GM12878 (cell line): ENCODE measurements at regions not wholly inside any gene's neighbourhood (a gene's known extent, or its start where the extent isn't known, plus 50 kb on each side); places are given as distances from the start of the nearest gene placed in this dataset.

Experiments
- BCL3 ChIP-seq: IDR thresholded peaks from 2 replicates; pipeline ENCODE4 v1.6.1; 2011; ENCODE audit warnings: borderline replicate concordance, low read depth, mild to moderate bottlenecking, moderate library complexity, low read length; ENCODE audit not compliant: insufficient read depth, poor library complexity, severe bottlenecking
- CTCF ChIP-seq, 3 experiments: IDR thresholded peaks in 2 of 3; conservative IDR thresholded peaks in 1 of 3; 2 replicates each; pipeline ENCODE4 v1.5.1; 2011; ENCODE audit warnings: low read depth in 3 of 3, low read length in 3 of 3, mild to moderate bottlenecking in 3 of 3, control low read depth in 2 of 3, moderate library complexity in 2 of 3, inconsistent platforms in 1 of 3, mixed read lengths in 1 of 3; ENCODE audit not compliant: control insufficient read depth in 2 of 3, insufficient read depth in 1 of 3; ENCODE audit errors: extremely low read depth in 1 of 3
- PBX3 ChIP-seq: IDR thresholded peaks from 2 replicates; pipeline ENCODE4 v1.6.1; 2011; ENCODE audit warnings: mild to moderate bottlenecking, low read depth, low read length, moderate library complexity; ENCODE audit not compliant: insufficient replicate concordance
- RB1 ChIP-seq: fragments of 450-650 bp; formaldehyde crosslinking; IDR thresholded peaks from 2 replicates; pipeline ENCODE4 v1.6.1; 2017; ENCODE audit warnings: mild to moderate bottlenecking, borderline replicate concordance
- TF ChIP-seq, protein P1 (sequence below): fragments of 450-650 bp; IDR thresholded peaks from 2 replicates; pipeline ENCODE4 v1.6.1; 2017; ENCODE audit warnings: mild to moderate bottlenecking, moderate library complexity

DNA sequence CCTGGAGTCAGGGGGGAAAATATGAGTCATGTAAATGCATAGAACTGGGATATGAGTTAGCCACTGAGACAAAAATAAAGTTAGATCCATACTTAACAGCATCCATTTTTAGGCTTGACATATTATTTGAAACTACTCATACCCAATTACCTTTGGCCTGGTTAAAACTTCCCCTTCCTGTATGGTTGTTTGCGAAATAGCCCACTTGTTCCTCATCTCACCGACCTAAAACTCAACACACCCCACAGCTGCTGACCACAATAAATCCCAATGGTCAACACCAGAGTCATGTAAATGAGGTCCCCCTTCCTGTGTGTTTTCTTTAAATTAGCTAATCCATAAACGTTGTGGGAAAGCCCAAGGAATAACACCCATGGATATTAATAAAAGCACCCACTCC is 55.2 kb upstream of the TMEM215 start (continued):
- TF ChIP-seq, protein P1, sequence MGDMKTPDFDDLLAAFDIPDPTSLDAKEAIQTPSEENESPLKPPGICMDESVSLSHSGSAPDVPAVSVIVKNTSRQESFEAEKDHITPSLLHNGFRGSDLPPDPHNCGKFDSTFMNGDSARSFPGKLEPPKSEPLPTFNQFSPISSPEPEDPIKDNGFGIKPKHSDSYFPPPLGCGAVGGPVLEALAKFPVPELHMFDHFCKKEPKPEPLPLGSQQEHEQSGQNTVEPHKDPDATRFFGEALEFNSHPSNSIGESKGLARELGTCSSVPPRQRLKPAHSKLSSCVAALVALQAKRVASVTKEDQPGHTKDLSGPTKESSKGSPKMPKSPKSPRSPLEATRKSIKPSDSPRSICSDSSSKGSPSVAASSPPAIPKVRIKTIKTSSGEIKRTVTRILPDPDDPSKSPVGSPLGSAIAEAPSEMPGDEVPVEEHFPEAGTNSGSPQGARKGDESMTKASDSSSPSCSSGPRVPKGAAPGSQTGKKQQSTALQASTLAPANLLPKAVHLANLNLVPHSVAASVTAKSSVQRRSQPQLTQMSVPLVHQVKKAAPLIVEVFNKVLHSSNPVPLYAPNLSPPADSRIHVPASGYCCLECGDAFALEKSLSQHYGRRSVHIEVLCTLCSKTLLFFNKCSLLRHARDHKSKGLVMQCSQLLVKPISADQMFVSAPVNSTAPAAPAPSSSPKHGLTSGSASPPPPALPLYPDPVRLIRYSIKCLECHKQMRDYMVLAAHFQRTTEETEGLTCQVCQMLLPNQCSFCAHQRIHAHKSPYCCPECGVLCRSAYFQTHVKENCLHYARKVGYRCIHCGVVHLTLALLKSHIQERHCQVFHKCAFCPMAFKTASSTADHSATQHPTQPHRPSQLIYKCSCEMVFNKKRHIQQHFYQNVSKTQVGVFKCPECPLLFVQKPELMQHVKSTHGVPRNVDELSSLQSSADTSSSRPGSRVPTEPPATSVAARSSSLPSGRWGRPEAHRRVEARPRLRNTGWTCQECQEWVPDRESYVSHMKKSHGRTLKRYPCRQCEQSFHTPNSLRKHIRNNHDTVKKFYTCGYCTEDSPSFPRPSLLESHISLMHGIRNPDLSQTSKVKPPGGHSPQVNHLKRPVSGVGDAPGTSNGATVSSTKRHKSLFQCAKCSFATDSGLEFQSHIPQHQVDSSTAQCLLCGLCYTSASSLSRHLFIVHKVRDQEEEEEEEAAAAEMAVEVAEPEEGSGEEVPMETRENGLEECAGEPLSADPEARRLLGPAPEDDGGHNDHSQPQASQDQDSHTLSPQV = no peak
- TF ChIP-seq PBX3 (no peak), RB1 (no peak), CTCF (IDR thresholded peaks at IDR 0.05 in 2 of 3, conservative IDR thresholded peaks at IDR 0.05 in 1 of 3; ENCODE audit: control insufficient read depth in 2 of 3, extremely low read depth in 1 of 3, insufficient read depth in 1 of 3, low read depth in 3 of 3, low read length in 3 of 3) (no peak), BCL3 (no peak)
